Limb (tissue), 2 donors: ENCODE measurements at regions not wholly inside any gene's neighbourhood (a gene's known extent, or its start where the extent isn't known, plus 50 kb on each side); places are given as distances from the start of the nearest gene placed in this dataset.
"Not testable (repeated sequence)": the region's sequence is repeated elsewhere in the genome, so short reads cannot be mapped to it uniquely, and the experiment has no call there.

Source experiments
- DNase-seq, 2 donors: peaks; one replicate each; pipeline ENCODE4 v3.0.0-alpha.2; 2016; ENCODE audit errors: extremely low spot score in 2 of 2

- DNase-seq, result no peak
Measured at GRCh38 chr13:90826688-90827087, 520.8 kb upstream of the MIR17HG start.

DNA sequence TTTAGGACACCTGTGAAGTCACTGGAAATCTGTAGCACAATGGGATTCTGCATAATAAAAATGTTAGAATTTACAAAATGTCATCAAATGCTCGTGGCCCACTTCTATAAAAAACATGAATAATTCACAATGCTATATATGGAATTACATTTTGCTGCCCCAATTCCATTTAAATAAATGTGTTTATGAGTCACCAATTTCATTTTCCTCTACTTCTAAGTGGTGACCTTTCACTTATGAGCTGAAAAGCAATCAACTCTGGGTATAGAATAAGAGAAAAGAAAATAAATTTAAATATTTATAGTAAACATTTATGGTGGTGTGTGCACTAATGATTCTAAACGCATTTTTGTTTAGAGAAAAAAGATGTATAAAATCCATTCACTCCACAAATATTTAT is 516.7 kb upstream of the MIR17HG start:
- no peak for DNase-seq

DNA sequence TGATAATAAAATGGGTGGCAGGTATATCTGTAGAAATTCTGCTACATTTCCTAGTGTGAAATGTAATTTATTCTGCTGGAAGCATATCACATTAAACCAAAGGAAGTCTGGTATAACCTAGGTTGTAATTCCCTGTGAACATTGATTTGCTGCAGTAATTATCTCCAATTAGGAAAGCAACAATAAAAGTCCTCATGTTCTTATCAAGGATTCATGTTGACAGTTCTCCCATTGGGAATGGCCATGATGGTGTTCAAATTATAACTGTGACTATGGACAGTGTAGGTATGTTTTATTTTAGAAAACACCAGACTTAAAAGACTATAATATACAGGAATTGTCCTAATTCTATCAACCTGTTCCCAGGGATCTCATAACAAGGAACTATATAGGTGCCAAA is 513.5 kb upstream of the MIR17HG start:
- DNase-seq, result no peak

DNA sequence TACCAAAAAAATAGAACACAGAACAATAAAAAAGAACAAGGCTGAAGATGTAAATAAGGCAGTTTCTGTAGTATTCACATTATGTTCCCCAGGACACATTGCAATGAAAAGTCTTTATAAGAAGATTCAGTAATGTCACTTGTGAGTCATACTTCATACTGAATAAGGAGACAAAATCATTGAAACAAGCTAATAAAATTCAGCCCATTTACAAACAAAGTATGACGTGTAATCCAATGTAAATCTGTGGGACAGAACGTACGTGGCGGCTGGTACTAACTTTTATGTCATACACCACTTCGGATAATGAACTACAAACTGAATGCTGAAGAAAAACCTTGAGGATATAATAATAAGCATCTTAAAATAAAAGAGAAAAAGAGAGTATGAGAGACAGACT is 512.8 kb upstream of the MIR17HG start:
- no peak for DNase-seq

- no peak for DNase-seq
Measured at GRCh38 chr13:90835826-90836225, 511.7 kb upstream of the MIR17HG start.

GRCh38 chr13:90838317-90838960 is 509.0 kb upstream of the MIR17HG start:
- no peak for DNase-seq

- DNase-seq, result no peak
Measured at GRCh38 chr13:90839061-90839460, 508.4 kb upstream of the MIR17HG start.

DNA sequence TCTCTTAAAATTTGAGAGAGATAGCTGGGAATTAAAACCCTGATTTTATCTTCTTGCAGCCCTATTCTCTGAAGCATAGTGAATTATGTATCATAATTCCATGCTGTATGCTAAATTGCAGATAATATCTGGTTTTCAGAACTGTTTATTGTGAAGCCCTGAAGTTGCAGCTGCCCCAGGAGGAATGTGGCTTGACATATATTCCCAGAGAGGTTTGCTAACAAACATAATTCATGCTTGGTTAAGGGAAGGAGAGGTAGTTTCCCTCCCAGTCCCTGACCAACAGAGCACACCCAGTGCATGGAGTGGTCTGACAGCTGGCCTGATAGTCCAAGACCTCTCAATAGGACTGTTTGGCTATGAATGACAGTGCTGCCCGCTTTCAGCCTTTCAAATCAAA is 500.6 kb upstream of the MIR17HG start:
- no peak for DNase-seq

DNA sequence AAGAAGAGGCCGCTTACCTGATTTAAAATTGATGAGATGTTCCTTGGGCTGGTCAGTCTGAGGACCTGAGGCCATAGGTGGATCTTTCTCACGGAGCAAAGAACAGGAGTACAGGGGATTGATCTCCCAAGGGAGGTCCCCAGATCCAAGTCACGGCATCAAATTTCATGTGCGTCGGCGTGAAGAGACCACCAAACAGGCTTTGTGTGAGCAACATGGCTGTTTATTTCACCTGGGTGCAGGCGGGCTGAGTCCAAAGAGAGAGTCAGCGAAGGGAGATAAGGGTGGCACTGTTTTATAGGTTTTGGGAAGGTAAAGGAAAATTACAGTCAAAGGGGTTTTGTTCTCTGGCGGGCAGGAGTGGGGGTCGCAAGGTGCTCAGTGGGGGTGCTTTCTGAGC is 493.8 kb upstream of the MIR17HG start:
- DNase-seq, result not testable (repeated sequence)

DNA sequence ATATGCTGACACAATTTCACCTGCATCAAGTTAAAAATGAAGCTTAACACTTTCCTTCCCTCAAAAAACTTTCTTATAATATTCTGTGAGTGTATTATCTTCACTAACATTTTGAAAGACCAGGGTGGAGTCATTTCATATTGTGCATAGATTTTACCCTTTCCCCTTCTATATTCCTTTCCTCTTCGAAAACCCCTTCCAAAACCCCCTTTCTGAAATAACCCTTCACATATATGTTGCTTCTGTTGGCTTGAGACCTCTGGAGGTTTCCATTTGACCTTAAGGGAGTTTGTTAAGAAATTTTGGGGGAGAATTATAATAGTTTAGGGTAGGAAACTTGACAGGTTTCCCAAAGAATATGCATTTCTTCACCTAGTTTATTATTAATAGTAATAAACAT is 489.6 kb upstream of the MIR17HG start:
- DNase-seq, result no peak

DNA sequence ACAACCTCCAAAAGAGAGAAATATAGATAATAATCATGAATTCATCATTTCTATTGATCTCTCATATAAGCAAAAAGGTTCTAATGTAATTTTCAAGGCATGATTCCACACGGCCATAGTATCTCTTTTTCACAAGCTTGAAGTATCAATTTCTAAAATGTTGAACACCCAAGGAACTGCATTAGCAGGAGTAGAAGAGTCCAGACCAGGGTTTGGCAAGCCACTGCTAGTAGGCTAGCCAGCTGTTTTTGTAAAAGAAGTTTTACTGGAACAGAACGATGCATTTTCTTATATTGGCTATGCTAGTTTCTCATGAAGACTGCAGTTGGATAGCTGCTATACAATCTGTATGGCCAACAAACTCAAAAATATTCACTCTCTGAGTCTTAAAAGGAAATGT is 481.5 kb upstream of the MIR17HG start:
- DNase-seq, result peak in 1 of 2 donors; percentile 35

GRCh38 chr13:90867336-90867683 is 480.2 kb upstream of the MIR17HG start:
- DNase-seq, result peak; percentile 62 to 72

DNA sequence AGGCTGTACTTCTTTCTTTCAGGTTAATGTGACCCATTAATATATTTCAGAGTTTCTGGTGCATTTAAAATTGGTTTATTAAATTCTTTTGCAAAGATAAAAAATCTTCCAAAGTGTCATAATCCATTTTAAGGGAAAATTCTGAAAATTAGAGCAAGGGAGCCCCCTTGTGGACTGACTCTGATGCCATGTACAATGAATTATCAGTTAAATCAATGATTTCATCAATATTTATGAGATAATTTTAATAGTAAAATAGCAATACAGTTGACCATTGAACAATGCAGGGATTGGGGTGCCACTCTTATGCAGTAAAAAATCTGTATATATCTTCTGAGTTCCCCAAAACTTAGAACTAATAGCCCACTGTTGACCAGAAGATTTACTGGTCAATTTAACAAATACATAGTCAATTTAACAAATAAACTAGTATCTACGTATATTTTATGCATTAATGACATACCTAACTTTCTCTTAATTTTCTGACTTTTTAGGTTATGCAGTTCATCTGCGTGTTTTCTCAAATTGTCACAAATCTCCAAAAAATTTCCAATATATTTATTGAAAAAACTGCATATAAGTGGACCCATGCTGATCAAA is 479.1 kb upstream of the MIR17HG start:
- DNase-seq, result peak; percentile 41 to 49

GRCh38 chr13:90869580-90869979 is 477.9 kb upstream of the MIR17HG start:
- no peak for DNase-seq

- DNase-seq, result no peak
Measured at GRCh38 chr13:90872491-90873025, 474.9 kb upstream of the MIR17HG start.

DNA sequence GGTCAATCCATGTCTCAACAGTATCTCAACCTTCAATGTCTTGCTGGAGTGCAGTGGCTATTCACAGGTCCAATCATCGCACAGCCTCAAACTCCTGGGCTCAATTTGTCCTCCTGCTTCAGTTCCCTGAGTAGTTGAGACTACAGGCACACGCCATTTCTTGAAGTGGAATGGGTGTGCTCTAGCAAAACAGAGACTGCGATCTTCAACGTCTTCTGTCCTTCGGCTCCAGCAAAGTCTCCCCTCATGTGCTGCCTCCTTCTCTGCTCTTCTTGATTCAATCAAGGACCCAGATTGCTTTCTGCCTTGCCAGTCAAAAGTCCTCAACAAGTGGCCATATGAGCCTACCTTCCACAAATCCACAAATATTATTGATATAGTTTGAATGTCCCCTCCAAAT is 466.7 kb upstream of the MIR17HG start:
- no peak for DNase-seq

DNA sequence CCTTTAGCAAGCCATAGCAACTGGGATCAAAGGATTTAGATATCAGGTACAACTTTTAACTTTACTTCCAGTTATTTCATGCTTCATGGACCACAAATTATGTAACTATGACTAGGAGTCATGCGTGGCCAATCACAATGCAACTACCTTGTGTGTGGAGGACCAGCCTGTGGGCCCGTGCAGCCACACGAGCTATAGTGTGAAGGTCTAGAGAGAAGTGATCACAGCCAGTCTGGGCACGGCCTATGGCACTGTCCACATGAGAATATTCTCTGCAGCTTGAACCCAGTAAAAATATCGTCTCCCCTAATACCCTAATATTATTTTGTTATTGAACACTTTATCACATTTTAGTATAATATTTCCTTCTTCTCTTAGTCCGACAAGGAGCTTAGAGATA is 464.9 kb upstream of the MIR17HG start:
- DNase-seq, result no peak

DNA sequence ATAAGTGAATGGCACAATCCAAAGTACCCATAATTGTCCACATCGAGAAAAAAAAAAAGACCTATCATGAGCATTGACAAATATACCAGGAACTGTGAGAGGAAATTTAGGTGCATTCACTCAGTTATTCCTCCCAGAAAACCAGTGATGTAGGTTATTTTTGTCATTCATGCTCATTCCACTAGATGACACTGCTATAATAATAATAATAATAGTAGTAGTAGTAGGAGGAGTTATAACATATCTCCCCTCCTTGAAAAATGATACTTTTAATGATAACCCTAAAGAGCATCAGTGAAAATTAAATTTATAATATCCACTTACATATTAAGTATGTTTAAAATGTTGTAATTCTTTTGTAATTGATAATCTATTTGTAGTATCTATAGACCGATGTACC is 463.9 kb upstream of the MIR17HG start:
- DNase-seq, result no peak

GRCh38 chr13:90884066-90884465 is 463.4 kb upstream of the MIR17HG start:
- DNase-seq, result no peak

- DNase-seq, result no peak
Measured at GRCh38 chr13:90889906-90890834, 457.3 kb upstream of the MIR17HG start.

GRCh38 chr13:90891329-90891728 is 456.2 kb upstream of the MIR17HG start:
- DNase-seq, result no peak

GRCh38 chr13:90893199-90893598 is 454.3 kb upstream of the MIR17HG start:
- DNase-seq, result not testable (repeated sequence)
